GM12878 (cell line): ENCODE measurements at regions not wholly inside any gene's neighbourhood (a gene's known extent, or its start where the extent isn't known, plus 50 kb on each side); places are given as distances from the start of the nearest gene placed in this dataset.

Source experiments
- ATAC-seq: fragments of 200-7000 bp; cut with Tn5 transposase; 3 replicates; pipeline ENCODE4 v1.9.1; 2020; ENCODE audit warnings: mild to moderate bottlenecking, moderate library complexity
- BruUV-seq: library from RNA; stranded (reverse); fragments of 400-500 nt; replicated peaks from 2 replicates; lab custom pipeline; 2021; lab: Mats Ljungman, UMichigan
- CTCF ChIA-PET: fragments of 300-600 bp; sonication (Branson Sonifier 250); formaldehyde crosslinking; extraction: SDS; loops from one replicate; lab custom pipeline; 2021; ENCODE audit warnings: inconsistent platforms; lab: Yijun Ruan, JAX
- POLR2A ChIA-PET: fragments of 350-600 bp; formaldehyde crosslinking; extraction: SDS; loops from one replicate; lab custom pipeline; 2021; ENCODE audit warnings: inconsistent platforms; lab: Charles Lee
- RAD21 ChIA-PET: fragments of 300-600 bp; sonication (Branson Sonifier 250); formaldehyde crosslinking; loops from one replicate; lab custom pipeline; 2023; ENCODE audit warnings: antibody characterized with exemption; ENCODE audit not compliant: unreplicated experiment; lab: Charles Lee
- SMC1A ChIA-PET: fragments of 300-600 bp; sonication (Branson Sonifier 250); formaldehyde crosslinking; loops from one replicate; lab custom pipeline; 2023; ENCODE audit not compliant: unreplicated experiment, uncharacterized antibody; lab: Charles Lee
- DNase-seq: peaks from one replicate; pipeline ENCODE4 v3.0.0-alpha.2; 2011; ENCODE audit warnings: low read depth, low spot score
- FAIRE-seq: peaks from 3 replicates; lab custom pipeline; 2011; peaks lifted over from hg19 to GRCh38; lab: Jason Lieb, UNC
- H2AFZ ChIP-seq: 2 replicates; pipeline ENCODE4 v1.6.0; 2011; ENCODE audit warnings: low read depth, low read length, control low read depth; ENCODE audit not compliant: control insufficient read depth
- H3K27ac ChIP-seq: 2 replicates; pipeline ENCODE4 v1.5.1; 2011; ENCODE audit warnings: control low read depth; ENCODE audit not compliant: control insufficient read depth, insufficient read depth
- H3K27me3 ChIP-seq, 2 experiments: replicated peaks in 1 of 2; 2 replicates each; pipeline versions ENCODE4 v1.6.0 to v1.6.1; 2011; ENCODE audit warnings: low read length in 1 of 2; ENCODE audit not compliant: control insufficient read depth in 2 of 2, insufficient read depth in 2 of 2
- H3K36me3 ChIP-seq, 2 experiments: 2 replicates each; pipeline ENCODE4 v1.5.1; 2011; ENCODE audit warnings: low read length in 1 of 2; ENCODE audit not compliant: control insufficient read depth in 2 of 2, insufficient read depth in 2 of 2
- H3K4me1 ChIP-seq: 2 replicates; pipeline ENCODE4 v1.6.1; 2011; ENCODE audit warnings: mild to moderate bottlenecking, low read length, moderate library complexity, mixed read lengths; ENCODE audit not compliant: control insufficient read depth, insufficient read depth
- H3K4me2 ChIP-seq: 2 replicates; pipeline ENCODE4 v1.6.0; 2011; ENCODE audit warnings: control low read depth; ENCODE audit not compliant: control insufficient read depth, insufficient read depth
- H3K4me3 ChIP-seq: fragments of 200-600 bp; sonication (generic); 2 replicates; pipeline ENCODE4 v1.5.1; 2016
- H3K79me2 ChIP-seq: 2 replicates; pipeline ENCODE4 v1.6.0; 2011; ENCODE audit warnings: low read length; ENCODE audit not compliant: control insufficient read depth, insufficient read depth
- H3K9ac ChIP-seq: 2 replicates; pipeline ENCODE4 v1.8.0; 2011; ENCODE audit warnings: low read length, control low read depth, mixed read lengths; ENCODE audit not compliant: control insufficient read depth, insufficient read depth
- H3K9me3 ChIP-seq: replicated peaks from 3 replicates; pipeline ENCODE4 v1.5.1; 2011; ENCODE audit warnings: mild to moderate bottlenecking, low read length; ENCODE audit not compliant: control insufficient read depth, insufficient read depth
- H4K20me1 ChIP-seq: 2 replicates; pipeline ENCODE4 v1.6.0; 2011; ENCODE audit not compliant: control insufficient read depth, insufficient read depth
- ASH2L ChIP-seq: fragments of 300-600, 200-600 bp; sonication (generic); IDR thresholded peaks from 2 replicates; pipeline ENCODE4 v1.6.1; 2017; ENCODE audit warnings: low read depth, mild to moderate bottlenecking, borderline replicate concordance
- ATF7 ChIP-seq: fragments of 450-650 bp; IDR thresholded peaks from 2 replicates; pipeline ENCODE4 v1.6.1; 2016; ENCODE audit warnings: low read depth, mild to moderate bottlenecking
- CREM ChIP-seq: IDR thresholded peaks from 2 replicates; pipeline ENCODE4 v1.6.1; 2014; ENCODE audit warnings: antibody characterized with exemption, low read depth
- GATAD2B ChIP-seq: fragments of 450-650 bp; conservative IDR thresholded peaks from 2 replicates; pipeline ENCODE4 v1.6.1; 2017; ENCODE audit warnings: low read depth, mild to moderate bottlenecking, moderate library complexity
- IKZF1 ChIP-seq: fragments of 450-650 bp; conservative IDR thresholded peaks from 2 replicates; pipeline ENCODE4 v1.6.1; 2017; ENCODE audit warnings: antibody characterized with exemption, mild to moderate bottlenecking
- MTA3 ChIP-seq: IDR thresholded peaks from 2 replicates; pipeline ENCODE4 v1.6.1; 2012; ENCODE audit warnings: low read length, inconsistent platforms, borderline replicate concordance
- NFIC ChIP-seq: IDR thresholded peaks from 2 replicates; pipeline ENCODE4 v1.6.1; 2012; ENCODE audit warnings: low read depth, mild to moderate bottlenecking, inconsistent platforms, low read length, moderate library complexity
- RELB ChIP-seq: fragments of 450-650 bp; IDR thresholded peaks from 2 replicates; pipeline ENCODE4 v1.6.1; 2017; ENCODE audit warnings: low read depth, mild to moderate bottlenecking, moderate library complexity
- SMC3 ChIP-seq: IDR thresholded peaks from 2 replicates; pipeline ENCODE4 v1.6.1; 2011; ENCODE audit warnings: low read length, improper control_type of control experiment, borderline replicate concordance
- SPI1 ChIP-seq: IDR thresholded peaks from 2 replicates; pipeline ENCODE4 v1.6.1; 2011; ENCODE audit warnings: low read depth, mild to moderate bottlenecking, low read length, moderate library complexity, borderline replicate concordance; ENCODE audit not compliant: insufficient read depth
- SRF ChIP-seq, 2 experiments: IDR thresholded peaks; 2 replicates each; pipeline ENCODE4 v1.6.1; 2011; ENCODE audit warnings: low read depth in 2 of 2, low read length in 2 of 2, mild to moderate bottlenecking in 1 of 2, moderate library complexity in 1 of 2
- YY1 ChIP-seq: IDR thresholded peaks from 2 replicates; pipeline ENCODE4 v1.6.1; 2011; ENCODE audit warnings: low read depth, mild to moderate bottlenecking, low read length
- ZBTB11 ChIP-seq: fragments of 450-650 bp; formaldehyde crosslinking; IDR thresholded peaks from 2 replicates; pipeline ENCODE4 v1.5.0; 2022; ENCODE audit warnings: mild to moderate bottlenecking, missing genetic modification characterization
- WGBS: methylation state at CpG from one replicate; pipeline ENCODE4 v1.1.6; 2016; ENCODE audit warnings: low lambda C conversion rate; ENCODE audit not compliant: insufficient replicate concordance, insufficient coverage; ENCODE audit errors: missing lambda C conversion rate; 5-methylcytosine and 5-hydroxymethylcytosine counted together
- in situ Hi-C: fragments of 300-500 bp; cut with MboI; formaldehyde crosslinking; loops from 9 replicates; pipeline ENCODE4 v1.14.3; 2018; ENCODE audit warnings: mixed read lengths
- intact Hi-C: fragments of 100-400 bp; cut with micrococcal nuclease; formaldehyde crosslinking; loops from one replicate; pipeline ENCODE4 v1.14.2; 2022; ENCODE audit not compliant: unreplicated experiment
- TF ChIP-seq, protein P1 (sequence below): IDR thresholded peaks from 2 replicates; pipeline ENCODE4 v1.6.1; 2011; ENCODE audit warnings: mild to moderate bottlenecking, low read depth, low read length, moderate library complexity; ENCODE audit not compliant: insufficient replicate concordance

- Histone ChIP-seq H3K4me3 (peak overlapping the region; percentile 9; the same call in 1 of the 2 replicates), H3K9me3 (peaks cover 3% of the 10 kb centered on the region), H3K9ac (peak overlapping the region; percentile 52; the same call in 1 of the 2 replicates), H3K4me1 (peaks cover 10% of the 10 kb centered on the region), H3K27ac (peak overlapping the region; percentile 90), H3K79me2 (no peaks in the 10 kb centered on the region), H3K27me3 (no peaks in the 10 kb centered on the region), H3K4me2 (peak overlapping the region; percentile 77), H2AFZ (peak overlapping the region; percentile 78), H4K20me1 (no peaks in the 10 kb centered on the region), H3K36me3 (no peaks in the 10 kb centered on the region)
- DNase-seq (peak; percentile 53), ATAC-seq (peak; percentile 94), FAIRE-seq (peak; percentile 68)
- ChIA-PET SMC1A (interaction anchor here (0.8 to 2.4 kb wide), 11 partner anchors 11 to 344 kb away, joined by 3 to 17 read pairs (median 4); no protein-coding TSS in a partner anchor), POLR2A (interaction anchor here (0.9 to 1.2 kb wide), 2 partner anchors 11 to 96 kb away, joined by 3 read pairs; no protein-coding TSS in a partner anchor), CTCF (interaction anchor here (0.6 to 4.5 kb wide), 6 partner anchors 10 to 1308 kb away, joined by 3 to 14 read pairs (median 6); no protein-coding TSS in a partner anchor), RAD21 (interaction anchor here (1.3 to 1.7 kb wide), 5 partner anchors 11 to 174 kb away, joined by 3 to 7 read pairs (median 5); no protein-coding TSS in a partner anchor)
- WGBS = 0% methylated on average over 8 of the region's 8 CpGs
- in situ Hi-C loops = loop anchor here (5.0 kb wide), 1 partner anchor 343 kb away; the partner anchor contains the start of gene CCNG1
- BruUV-seq = no TSS peak
- intact Hi-C loops = loop anchor here (5.0 kb wide), 1 partner anchor 413 kb away; the partner anchor contains the start of gene MAT2B
- TF ChIP-seq, protein P1, sequence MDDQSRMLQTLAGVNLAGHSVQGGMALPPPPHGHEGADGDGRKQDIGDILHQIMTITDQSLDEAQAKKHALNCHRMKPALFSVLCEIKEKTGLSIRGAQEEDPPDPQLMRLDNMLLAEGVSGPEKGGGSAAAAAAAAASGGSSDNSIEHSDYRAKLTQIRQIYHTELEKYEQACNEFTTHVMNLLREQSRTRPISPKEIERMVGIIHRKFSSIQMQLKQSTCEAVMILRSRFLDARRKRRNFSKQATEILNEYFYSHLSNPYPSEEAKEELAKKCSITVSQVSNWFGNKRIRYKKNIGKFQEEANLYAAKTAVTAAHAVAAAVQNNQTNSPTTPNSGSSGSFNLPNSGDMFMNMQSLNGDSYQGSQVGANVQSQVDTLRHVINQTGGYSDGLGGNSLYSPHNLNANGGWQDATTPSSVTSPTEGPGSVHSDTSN = no peak
- TF ChIP-seq SPI1 (peak; percentile 45), ZBTB11 (CRISPR knock-in tag) (no peak), SRF (IDR thresholded peaks at IDR 0.05; ENCODE audit: low read depth in 2 of 2, low read length in 2 of 2) (peak; percentile 28 to 95; a peak in 2 of 4 replicates), GATAD2B (peak; percentile 37; the same call in 1 of the 2 replicates), RELB (peak; percentile 81), ASH2L (no peak; the same call in 1 of the 2 replicates), MTA3 (peak; percentile 43; the same call in 1 of the 2 replicates), ATF7 (peak; percentile 68), NFIC (peak; percentile 78), SMC3 (no peak), CREM (peak; percentile 32; the same call in 1 of the 2 replicates), IKZF1 (peak; percentile 94), YY1 (no peak)
Observed at GRCh38 chr5:163094492-163095180, 342.8 kb upstream of the CCNG1 start.
